Bronchial epithelial cell (primary cell): ENCODE measurements at regions not wholly inside any gene's neighbourhood (a gene's known extent, or its start where the extent isn't known, plus 50 kb on each side); places are given as distances from the start of the nearest gene placed in this dataset.

Experiments
- DNase-seq: peaks from one replicate; pipeline ENCODE4 v3.0.0-alpha.2; 2010; ENCODE audit warnings: low read depth
- FAIRE-seq: peaks from 2 replicates; lab custom pipeline; 2011; peaks lifted over from hg19 to GRCh38; lab: Jason Lieb, UNC
- H3K27me3 ChIP-seq: 2 replicates; pipeline ENCODE4 v1.5.1; 2011; ENCODE audit warnings: low read length; ENCODE audit not compliant: control insufficient read depth, insufficient read depth
- H3K36me3 ChIP-seq: 2 replicates; pipeline ENCODE4 v1.5.1; 2011; ENCODE audit warnings: low read length; ENCODE audit not compliant: control insufficient read depth, insufficient read depth
- H3K4me3 ChIP-seq: 2 replicates; pipeline ENCODE4 v1.5.1; 2011; ENCODE audit warnings: mild to moderate bottlenecking, low read depth, low read length, control low read depth
- TF ChIP-seq, protein P1 (sequence below): IDR thresholded peaks from 2 replicates; pipeline ENCODE4 v1.5.1; 2011; ENCODE audit warnings: mild to moderate bottlenecking, moderate library complexity, low read length, control low read depth, inconsistent platforms; ENCODE audit not compliant: insufficient read depth, severe bottlenecking

DNA sequence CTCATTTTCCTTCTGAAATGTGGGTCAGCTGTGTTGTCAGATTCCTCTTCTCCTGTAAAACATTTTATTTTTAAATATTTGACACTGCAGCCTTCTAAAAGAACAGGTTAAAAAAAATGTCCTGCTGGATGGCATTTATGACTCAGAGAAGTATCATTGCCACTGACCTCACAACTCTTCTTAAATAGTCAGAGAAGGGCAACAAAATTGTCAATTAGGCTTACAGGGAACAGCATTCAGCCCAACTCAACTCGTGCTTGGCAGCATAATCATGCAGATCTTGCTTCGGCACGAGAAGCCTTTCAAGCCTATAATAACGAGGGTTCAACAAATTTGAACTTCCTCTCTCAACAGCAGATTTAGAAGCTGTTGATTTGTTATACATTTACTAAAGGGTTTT, 296.7 kb upstream of the DACH1 start:
- FAIRE-seq, result no peak
- no peaks in the 10 kb centered on the region for H3K27me3 ChIP-seq
- TF ChIP-seq, protein P1, sequence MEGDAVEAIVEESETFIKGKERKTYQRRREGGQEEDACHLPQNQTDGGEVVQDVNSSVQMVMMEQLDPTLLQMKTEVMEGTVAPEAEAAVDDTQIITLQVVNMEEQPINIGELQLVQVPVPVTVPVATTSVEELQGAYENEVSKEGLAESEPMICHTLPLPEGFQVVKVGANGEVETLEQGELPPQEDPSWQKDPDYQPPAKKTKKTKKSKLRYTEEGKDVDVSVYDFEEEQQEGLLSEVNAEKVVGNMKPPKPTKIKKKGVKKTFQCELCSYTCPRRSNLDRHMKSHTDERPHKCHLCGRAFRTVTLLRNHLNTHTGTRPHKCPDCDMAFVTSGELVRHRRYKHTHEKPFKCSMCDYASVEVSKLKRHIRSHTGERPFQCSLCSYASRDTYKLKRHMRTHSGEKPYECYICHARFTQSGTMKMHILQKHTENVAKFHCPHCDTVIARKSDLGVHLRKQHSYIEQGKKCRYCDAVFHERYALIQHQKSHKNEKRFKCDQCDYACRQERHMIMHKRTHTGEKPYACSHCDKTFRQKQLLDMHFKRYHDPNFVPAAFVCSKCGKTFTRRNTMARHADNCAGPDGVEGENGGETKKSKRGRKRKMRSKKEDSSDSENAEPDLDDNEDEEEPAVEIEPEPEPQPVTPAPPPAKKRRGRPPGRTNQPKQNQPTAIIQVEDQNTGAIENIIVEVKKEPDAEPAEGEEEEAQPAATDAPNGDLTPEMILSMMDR, result no peak
- peak; percentile 62 for DNase-seq
- H3K36me3 ChIP-seq, result no peaks in the 10 kb centered on the region
- no peak overlapping the region for H3K4me3 ChIP-seq

DNA sequence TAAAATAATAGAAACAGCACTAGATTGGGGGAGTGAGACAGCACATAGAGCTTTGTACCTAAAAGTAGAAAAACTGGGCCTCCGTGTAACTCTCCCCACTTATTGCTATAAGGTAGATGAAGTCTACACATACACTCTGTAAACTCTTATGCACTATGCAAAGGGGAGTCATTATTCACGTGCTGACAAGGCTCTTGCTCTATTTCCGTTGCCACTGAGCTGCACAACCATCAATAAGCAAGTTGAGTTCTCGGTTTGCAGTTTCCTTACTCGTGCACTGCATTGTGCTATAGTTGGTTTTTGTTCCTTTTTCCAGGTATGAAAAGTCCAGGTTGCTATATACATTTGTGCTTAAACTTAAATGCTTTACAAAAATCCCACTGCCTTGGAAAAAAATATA, 294.0 kb upstream of the DACH1 start:
- Histone ChIP-seq H3K36me3 (no peaks in the 10 kb centered on the region), H3K4me3 (no peak overlapping the region), H3K27me3 (no peaks in the 10 kb centered on the region)
- no peak for FAIRE-seq
- TF ChIP-seq, protein P1, result no peak
- no peak for DNase-seq

DNA sequence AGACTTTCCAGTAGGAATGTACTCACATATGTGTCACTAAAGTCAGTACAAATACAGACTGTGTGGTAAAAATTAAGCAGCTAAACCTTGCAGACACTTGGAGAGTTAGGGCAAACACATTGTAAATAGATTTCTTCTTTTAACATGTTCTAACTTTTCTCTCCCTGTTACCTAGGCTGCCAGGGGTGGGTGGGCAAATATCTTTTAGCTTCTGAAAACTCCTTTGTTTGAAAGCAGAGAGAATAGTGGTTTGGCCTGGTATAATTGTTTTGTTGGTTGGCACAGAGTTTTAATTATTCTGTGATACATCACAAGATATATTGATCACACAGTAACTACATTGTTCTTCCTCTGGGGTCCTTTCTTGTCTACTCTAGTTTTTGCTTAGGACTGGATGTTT, 289.8 kb upstream of the DACH1 start:
- Histone ChIP-seq H3K36me3 (no peaks in the 10 kb centered on the region), H3K27me3 (no peaks in the 10 kb centered on the region), H3K4me3 (no peak overlapping the region)
- no peak for DNase-seq
- FAIRE-seq, result no peak
- TF ChIP-seq, protein P1, result no peak

DNA sequence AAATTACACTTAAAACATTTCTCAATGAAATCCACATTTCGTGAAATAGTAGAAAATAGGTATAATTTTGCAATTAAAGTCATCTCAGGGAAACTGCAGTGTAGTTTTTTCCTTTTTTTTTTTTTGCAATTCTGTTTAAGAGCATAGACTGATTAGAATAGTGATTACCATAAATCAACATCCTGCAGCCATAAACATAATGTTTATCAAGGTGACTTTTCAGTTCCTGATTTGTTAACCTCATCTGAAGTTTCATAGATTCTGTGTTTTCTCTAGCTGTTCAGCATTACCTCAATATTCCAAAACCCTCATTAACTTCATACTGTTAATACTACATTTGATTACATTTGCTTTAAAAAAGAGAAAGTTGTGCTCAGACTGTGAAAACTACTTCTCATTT, 286.3 kb upstream of the DACH1 start:
- DNase-seq (no peak), FAIRE-seq (no peak)
- Histone ChIP-seq H3K36me3 (no peaks in the 10 kb centered on the region), H3K4me3 (no peak overlapping the region), H3K27me3 (no peaks in the 10 kb centered on the region)
- TF ChIP-seq, protein P1, result no peak

DNA sequence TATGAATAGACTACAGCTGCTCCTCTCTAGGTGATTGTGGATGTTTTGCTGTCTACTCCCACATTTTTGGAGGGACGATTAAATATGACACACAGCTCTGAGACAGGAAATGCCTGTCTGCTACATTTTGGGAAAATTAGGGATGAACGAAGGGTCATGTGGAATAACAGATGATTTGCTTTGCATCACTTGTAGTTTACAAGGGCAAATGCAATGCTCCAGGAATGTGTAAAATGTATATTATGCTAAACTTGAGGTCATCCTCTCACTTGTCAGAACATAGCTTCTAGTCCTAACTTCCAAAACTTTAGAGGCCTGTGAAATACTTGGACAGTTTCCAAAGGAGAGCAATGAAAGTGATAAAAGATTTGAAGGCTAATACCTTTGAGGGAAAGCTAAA, 284.2 kb upstream of the DACH1 start:
- H3K4me3 ChIP-seq, result no peak overlapping the region
- DNase-seq (peak; percentile 68), FAIRE-seq (no peak)
- H3K36me3 ChIP-seq, result no peaks in the 10 kb centered on the region
- TF ChIP-seq, protein P1, result no peak
- H3K27me3 ChIP-seq, result no peaks in the 10 kb centered on the region

DNA sequence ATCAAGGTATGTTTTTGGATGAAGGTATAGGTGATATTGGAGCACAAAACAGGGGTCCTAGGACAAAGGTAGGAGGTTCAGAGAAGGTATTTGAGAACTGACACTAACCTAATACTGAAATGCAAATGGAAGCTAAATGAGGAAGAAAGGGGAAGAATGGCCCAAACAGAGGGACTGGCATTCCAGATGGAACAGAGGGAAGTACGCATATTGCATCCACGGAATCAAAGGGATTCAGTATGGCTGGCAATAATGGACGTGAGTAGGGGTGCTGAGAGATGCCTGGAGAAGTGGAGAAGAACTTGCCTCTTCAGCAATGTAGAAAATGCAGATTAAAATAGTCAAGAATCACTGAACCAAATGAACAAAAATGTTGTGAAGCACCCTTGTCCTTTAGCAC, 283.5 kb upstream of the DACH1 start:
- TF ChIP-seq, protein P1, result no peak
- DNase-seq (no peak), FAIRE-seq (no peak)
- no peaks in the 10 kb centered on the region for H3K27me3 ChIP-seq
- no peaks in the 10 kb centered on the region for H3K36me3 ChIP-seq
- H3K4me3 ChIP-seq, result no peak overlapping the region
